Stomach smooth muscle (tissue), 2 donors: ENCODE measurements at regions not wholly inside any gene's neighbourhood (a gene's known extent, or its start where the extent isn't known, plus 50 kb on each side); places are given as distances from the start of the nearest gene placed in this dataset.
"Not testable (repeated sequence)": the region's sequence is repeated elsewhere in the genome, so short reads cannot be mapped to it uniquely, and the experiment has no call there.

Source experiments
- H3K27ac ChIP-seq: one replicate; pipeline ENCODE4 v1.7.0; 2013; ENCODE audit warnings: mild to moderate bottlenecking, low read length, inconsistent platforms
- H3K27me3 ChIP-seq, 2 donors: one replicate each; pipeline ENCODE4 v1.7.0; 2013; ENCODE audit warnings: low read length in 2 of 2; ENCODE audit not compliant: insufficient read depth in 2 of 2, control insufficient read depth in 1 of 2
- H3K36me3 ChIP-seq, 2 donors: one replicate each; pipeline ENCODE4 v1.7.0; 2013; ENCODE audit warnings: low read length in 2 of 2; ENCODE audit not compliant: control insufficient read depth in 2 of 2, insufficient read depth in 2 of 2
- H3K4me1 ChIP-seq: one replicate; pipeline ENCODE4 v1.7.0; 2013; ENCODE audit warnings: low read length; ENCODE audit not compliant: control insufficient read depth, insufficient read depth
- H3K4me3 ChIP-seq, 2 donors: one replicate each; pipeline ENCODE4 v1.7.0; 2013; ENCODE audit warnings: low read length in 2 of 2
- H3K9ac ChIP-seq, 2 donors: one replicate each; pipeline ENCODE4 v1.7.0; 2013; ENCODE audit warnings: low read length in 2 of 2, mild to moderate bottlenecking in 1 of 2
- H3K9me3 ChIP-seq, 2 donors: one replicate each; pipeline ENCODE4 v1.7.0; 2013; ENCODE audit warnings: low read length in 2 of 2; ENCODE audit not compliant: control insufficient read depth in 2 of 2
- donor health status: healthy.
- donor health status: Pancreatic carcinoma.

DNA sequence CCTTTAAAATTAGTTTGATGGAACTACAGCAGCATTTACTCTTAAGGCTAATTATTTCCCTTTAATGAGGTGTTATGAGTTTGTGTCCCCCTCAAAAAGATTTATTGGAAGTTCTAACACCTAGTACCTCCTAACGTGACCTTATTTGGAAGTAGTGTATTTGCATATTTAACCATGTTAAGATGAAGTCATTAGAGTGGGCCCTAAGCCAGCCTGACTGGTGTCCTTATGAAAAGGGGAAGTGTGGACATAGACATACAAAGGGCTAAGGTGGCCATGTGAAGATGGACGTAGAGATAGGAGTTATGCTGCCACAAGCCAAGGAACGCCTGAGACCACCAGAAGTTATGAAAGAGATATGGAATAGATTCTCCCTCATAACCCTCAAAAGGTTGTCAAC is 985.4 kb upstream of the INTU start:
- H3K27me3 ChIP-seq = no peaks in the 10 kb centered on the region
- no peaks in the 10 kb centered on the region for H3K4me1 ChIP-seq
- no peak overlapping the region for H3K9ac ChIP-seq
- H3K27ac ChIP-seq = no peak overlapping the region
- no peaks in the 10 kb centered on the region for H3K36me3 ChIP-seq
- no peak overlapping the region for H3K4me3 ChIP-seq
- H3K9me3 ChIP-seq = no peaks in the 10 kb centered on the region

DNA sequence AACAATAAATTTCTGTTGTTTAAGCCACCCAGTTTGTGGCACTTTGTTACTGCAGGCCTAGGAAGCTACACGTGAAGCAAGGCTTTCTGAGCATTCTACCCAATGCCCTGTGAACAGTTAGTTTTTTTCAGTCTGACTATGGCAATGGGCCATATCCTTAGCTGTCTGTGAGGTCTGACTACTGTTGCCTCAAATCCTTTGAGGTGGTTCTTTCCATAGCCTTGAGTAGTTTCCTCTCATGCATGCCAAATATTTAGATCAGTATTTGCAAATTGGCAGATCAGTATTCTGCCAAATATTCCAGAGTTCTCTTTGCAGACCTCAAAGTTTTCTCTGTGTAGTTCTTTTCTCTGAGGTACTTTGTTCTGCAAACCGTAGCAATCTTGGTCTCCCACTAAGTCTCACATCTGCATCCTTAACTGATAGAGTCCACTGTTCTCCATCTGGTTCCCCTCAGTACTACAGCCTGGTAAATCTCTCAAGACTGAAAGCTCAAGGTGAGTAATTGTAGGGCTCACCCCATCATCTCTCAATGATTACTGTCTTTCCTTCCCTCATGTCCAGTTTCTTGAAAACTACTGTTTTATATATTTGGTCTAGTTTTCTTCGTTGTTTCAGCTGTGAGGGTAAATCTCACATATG is 984.9 kb upstream of the INTU start:
- Histone ChIP-seq H3K36me3 (no peaks in the 10 kb centered on the region), H3K27me3 (no peaks in the 10 kb centered on the region), H3K4me3 (no peak overlapping the region), H3K4me1 (no peaks in the 10 kb centered on the region), H3K9ac (no peak overlapping the region), H3K9me3 (no peaks in the 10 kb centered on the region), H3K27ac (no peak overlapping the region)

DNA sequence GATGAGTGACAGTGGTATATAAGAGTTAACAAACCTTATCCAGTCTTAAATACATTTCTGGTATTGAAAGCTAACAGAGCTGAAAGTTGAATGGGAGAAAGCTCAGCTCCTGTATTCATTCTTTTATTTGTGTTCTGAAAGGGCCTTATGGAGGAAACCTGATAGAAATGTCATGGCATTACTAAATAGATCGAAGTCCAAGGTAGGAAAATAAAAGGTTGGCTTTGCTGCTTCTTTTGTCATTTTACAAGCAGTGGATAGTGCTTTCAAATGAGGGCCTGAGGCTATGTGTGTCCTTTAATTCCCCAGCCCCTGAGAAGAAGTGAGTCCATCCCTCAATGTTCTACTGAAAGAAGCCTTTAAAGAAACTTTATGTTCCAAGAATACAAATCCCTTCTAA is 974.3 kb upstream of the INTU start:
- Histone ChIP-seq H3K4me3 (no peak overlapping the region), H3K27ac (no peak overlapping the region), H3K27me3 (no peaks in the 10 kb centered on the region), H3K36me3 (no peaks in the 10 kb centered on the region), H3K4me1 (no peaks in the 10 kb centered on the region), H3K9me3 (no peaks in the 10 kb centered on the region), H3K9ac (no peak overlapping the region)

DNA sequence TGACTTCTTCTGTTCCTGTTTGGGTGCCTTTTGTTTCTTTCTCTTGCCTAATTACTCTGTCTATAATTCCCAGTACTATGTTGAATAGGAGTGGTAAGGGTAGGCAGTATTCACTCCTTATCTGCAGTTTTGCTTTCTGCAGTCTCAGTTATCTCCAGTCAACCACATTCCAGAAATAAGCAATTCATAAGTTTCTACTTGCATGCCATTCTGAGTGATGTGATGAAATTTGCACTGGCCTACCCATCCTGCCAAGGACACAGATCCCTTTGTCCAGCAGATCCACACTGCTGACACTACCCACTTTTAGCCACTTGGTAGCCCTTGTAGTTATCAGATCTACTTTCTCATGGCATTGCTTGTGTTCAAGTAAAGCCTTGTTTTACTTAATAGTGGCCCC is 971.6 kb upstream of the INTU start:
- no peak overlapping the region for H3K27ac ChIP-seq
- H3K9ac ChIP-seq = no peak overlapping the region
- H3K36me3 ChIP-seq = no peaks in the 10 kb centered on the region
- no peaks in the 10 kb centered on the region for H3K27me3 ChIP-seq
- no peaks in the 10 kb centered on the region for H3K4me1 ChIP-seq
- H3K9me3 ChIP-seq = peaks cover 0 to 3% of the 10 kb centered on the region in 2 donors
- no peak overlapping the region for H3K4me3 ChIP-seq

DNA sequence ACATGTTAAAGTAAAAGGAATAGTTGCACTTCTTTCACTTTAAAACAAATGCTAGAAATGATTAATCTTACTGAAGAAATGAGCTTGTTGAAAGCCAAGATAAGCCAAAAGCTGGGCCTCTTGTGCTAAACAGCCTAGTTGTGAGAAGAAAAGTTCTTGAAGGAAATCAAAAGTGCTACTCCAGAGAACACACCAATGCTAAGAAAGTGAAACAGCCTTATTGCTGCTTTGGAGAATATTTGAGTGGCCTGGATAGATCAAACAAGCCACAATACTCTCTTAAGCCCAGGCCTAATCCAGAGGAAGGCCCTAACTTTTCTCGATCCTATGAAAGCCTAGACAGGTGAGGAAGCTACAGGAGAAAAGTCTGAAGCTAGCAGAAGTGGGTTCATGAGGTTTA is 967.9 kb upstream of the INTU start:
- H3K4me1 ChIP-seq = no peaks in the 10 kb centered on the region
- no peak overlapping the region for H3K4me3 ChIP-seq
- no peak overlapping the region for H3K27ac ChIP-seq
- H3K9me3 ChIP-seq = peaks cover 0 to 3% of the 10 kb centered on the region in 2 donors
- no peaks in the 10 kb centered on the region for H3K36me3 ChIP-seq
- no peaks in the 10 kb centered on the region for H3K27me3 ChIP-seq
- H3K9ac ChIP-seq = no peak overlapping the region

DNA sequence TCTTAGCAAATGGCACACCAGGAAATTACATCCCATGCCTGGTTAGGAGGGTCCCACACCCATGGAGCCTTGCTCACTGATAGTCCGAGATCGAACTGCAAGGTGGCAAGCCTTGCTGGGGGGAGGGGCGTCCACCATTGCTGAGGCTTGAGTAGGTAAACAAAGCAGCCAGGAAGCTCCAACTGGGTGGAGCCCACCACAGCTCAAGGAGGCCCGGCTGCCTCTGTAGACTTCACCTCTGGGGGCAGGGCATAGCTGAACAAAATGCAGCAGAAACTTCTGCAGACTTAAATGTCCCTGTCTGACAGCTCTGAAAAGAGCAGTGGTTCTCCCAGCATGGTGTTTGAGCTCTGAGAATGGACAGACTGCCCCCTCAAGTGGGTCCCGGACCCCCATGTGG is 962.7 kb upstream of the INTU start:
- H3K36me3 ChIP-seq, H3K27me3 ChIP-seq, H3K4me3 ChIP-seq, H3K9me3 ChIP-seq, H3K9ac ChIP-seq, H3K4me1 ChIP-seq, H3K27ac ChIP-seq: not testable (repeated sequence)

DNA sequence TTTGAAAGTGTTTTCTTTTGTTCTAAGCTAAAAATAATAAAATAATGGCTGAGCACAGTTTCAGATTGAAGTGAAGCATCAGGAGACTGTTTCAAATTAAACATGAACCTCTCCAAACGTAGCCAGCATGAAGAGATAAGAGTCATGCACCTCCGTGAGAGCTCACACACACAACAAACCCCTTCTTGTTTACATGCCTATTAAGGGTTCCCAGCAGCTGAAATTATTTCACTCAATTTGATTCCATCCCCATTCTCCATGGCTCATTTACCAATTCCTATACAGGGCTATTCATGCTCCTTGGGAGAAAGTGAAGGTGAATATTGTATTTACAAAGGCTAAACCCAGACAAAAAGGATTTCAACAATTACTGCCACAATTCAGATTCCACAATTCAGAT is 954.1 kb upstream of the INTU start:
- Histone ChIP-seq H3K4me1 (no peaks in the 10 kb centered on the region), H3K27ac (no peak overlapping the region), H3K27me3 (no peaks in the 10 kb centered on the region), H3K9me3 (no peaks in the 10 kb centered on the region), H3K9ac (no peak overlapping the region), H3K36me3 (no peaks in the 10 kb centered on the region), H3K4me3 (no peak overlapping the region)

DNA sequence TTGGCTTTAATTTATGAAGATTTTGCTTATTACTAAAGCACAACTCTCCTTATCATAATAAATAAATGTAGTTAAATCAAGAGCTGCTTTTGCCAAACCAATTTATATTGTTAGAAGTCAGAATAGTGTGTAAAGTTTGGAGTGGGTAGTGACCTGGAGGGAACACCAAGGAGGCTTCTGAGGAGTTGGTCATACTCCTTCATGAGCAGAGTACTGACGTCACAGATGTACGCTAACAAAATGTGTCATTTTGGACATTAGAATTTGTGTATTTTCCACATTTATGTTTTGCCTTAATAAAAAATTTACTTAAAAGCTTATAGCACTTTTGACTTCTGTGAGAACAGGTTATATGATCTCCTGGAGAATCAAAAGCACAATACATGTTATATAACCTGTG is 953.5 kb upstream of the INTU start:
- Histone ChIP-seq H3K4me1 (no peaks in the 10 kb centered on the region), H3K27me3 (no peaks in the 10 kb centered on the region), H3K27ac (no peak overlapping the region)

DNA sequence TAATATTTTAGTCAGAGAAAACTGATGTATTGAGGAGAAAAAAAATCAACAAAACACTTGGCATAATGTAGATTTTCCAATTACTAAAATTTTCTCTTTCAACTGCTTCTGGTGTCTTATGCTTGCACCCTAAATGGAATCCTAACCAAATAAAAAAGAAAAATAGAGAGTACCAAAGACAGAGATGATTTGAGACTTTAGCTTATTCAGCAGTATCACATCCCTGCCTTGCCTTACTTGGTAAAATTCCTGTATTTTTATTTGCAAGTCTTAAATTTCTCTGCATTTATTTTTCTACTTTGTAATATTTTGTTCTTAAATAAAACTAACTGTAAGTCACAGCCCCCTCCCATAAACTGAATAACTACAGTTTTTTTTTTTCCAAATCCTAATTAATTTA is 950.5 kb upstream of the INTU start:
- no peaks in the 10 kb centered on the region for H3K36me3 ChIP-seq
- no peak overlapping the region for H3K4me3 ChIP-seq
- H3K9me3 ChIP-seq = no peaks in the 10 kb centered on the region
- no peak overlapping the region for H3K27ac ChIP-seq
- no peak overlapping the region for H3K9ac ChIP-seq
- H3K4me1 ChIP-seq = no peaks in the 10 kb centered on the region
- no peaks in the 10 kb centered on the region for H3K27me3 ChIP-seq

More for the DNA sequence above, 953.5 kb upstream of the INTU start:
- Histone ChIP-seq H3K9ac (no peak overlapping the region), H3K4me3 (no peak overlapping the region), H3K36me3 (no peaks in the 10 kb centered on the region), H3K9me3 (no peaks in the 10 kb centered on the region)

DNA sequence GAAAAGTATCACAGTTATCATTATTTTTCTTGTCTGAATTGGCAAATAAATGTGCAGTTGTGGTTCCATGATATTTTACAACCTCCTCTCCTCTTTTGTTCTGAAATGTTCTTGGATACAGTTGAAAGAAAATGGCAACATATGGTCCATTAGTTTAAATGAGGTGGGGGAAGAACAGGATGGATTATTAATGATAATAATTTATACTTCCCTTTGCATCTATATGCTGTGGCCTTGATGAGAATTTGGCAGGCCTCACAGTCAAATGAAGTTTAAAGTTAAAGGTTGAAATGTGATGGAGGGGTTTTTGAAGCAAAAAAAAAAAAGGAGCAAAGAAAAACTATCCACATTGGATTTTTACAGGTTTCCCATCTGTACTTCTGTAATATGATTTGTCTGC is 946.3 kb upstream of the INTU start:
- H3K27me3 ChIP-seq = no peaks in the 10 kb centered on the region
- H3K9me3 ChIP-seq = no peaks in the 10 kb centered on the region
- H3K36me3 ChIP-seq = no peaks in the 10 kb centered on the region
- no peaks in the 10 kb centered on the region for H3K4me1 ChIP-seq
- H3K9ac ChIP-seq = no peak overlapping the region
- H3K27ac ChIP-seq = no peak overlapping the region
- H3K4me3 ChIP-seq = no peak overlapping the region

DNA sequence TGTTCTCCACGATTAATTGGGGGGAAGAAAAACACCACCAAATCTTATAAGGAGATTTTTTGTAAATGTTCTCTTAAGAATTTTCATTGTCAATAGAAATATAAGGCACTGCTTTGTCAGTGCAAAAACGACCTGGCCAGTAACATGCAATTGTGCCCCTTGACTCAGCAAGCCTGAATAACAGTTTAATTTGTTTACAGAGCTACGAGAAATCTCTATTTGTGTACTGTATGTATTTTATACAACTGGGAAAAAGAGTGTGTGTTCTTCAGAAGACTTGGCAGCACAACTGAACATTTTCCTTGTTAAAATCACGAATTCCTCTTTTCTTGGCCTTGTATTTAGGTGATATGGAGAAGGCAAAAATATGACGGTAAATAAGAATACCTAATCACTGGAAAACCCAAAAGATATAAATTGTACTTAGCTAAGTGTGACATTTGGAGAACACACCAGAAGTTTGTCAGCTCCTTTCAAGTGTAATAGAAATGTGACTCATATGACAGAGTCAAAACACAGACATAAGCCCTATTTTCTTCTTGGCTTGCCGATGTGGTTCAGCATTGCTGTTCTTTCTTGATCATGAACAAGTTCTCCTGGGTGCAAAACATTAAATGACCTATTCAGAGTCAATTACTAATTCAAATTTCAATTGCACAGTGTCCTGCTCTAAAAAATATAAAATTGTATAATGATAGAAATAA is 945.0 kb upstream of the INTU start:
- no peaks in the 10 kb centered on the region for H3K36me3 ChIP-seq
- no peaks in the 10 kb centered on the region for H3K9me3 ChIP-seq
- no peaks in the 10 kb centered on the region for H3K4me1 ChIP-seq
- no peak overlapping the region for H3K27ac ChIP-seq
- no peak overlapping the region for H3K9ac ChIP-seq
- no peaks in the 10 kb centered on the region for H3K27me3 ChIP-seq
- H3K4me3 ChIP-seq = no peak overlapping the region
